Lower leg skin (tissue), 4 donors: ENCODE measurements at regions not wholly inside any gene's neighbourhood (a gene's known extent, or its start where the extent isn't known, plus 50 kb on each side); places are given as distances from the start of the nearest gene placed in this dataset.
"Not testable (repeated sequence)": the region's sequence is repeated elsewhere in the genome, so short reads cannot be mapped to it uniquely, and the experiment has no call there.

ENCODE experiments used
- DNase-seq, 2 donors: peaks; one replicate each; pipeline ENCODE4 v3.0.0-alpha.2; 2019; ENCODE audit warnings: low spot score in 2 of 2
- H3K4me3 ChIP-seq: fragments of 200-600 bp; sonication (generic); 2 replicates; pipeline ENCODE4 v1.5.1; 2017; ENCODE audit warnings: mild to moderate bottlenecking, low read depth; ENCODE audit not compliant: poor library complexity, severe bottlenecking
- POLR2A ChIP-seq, 2 donors: fragments of 450-650 bp; IDR thresholded peaks; one replicate each; pipeline ENCODE4 v1.6.1; 2016 to 2017; ENCODE audit warnings: antibody characterized with exemption in 2 of 2, mild to moderate bottlenecking in 1 of 2, moderate library complexity in 1 of 2
- WGBS, 2 donors: methylation state at CpG; one replicate each; pipeline ENCODE4 v1.1.5; 2018; 5-methylcytosine and 5-hydroxymethylcytosine counted together
- intact Hi-C: fragments of 100-400 bp; cut with DNase I; formaldehyde crosslinking; loops from one replicate; pipeline ENCODE4 v1.15.0; 2023; ENCODE audit warnings: low total_unique reads
- TF ChIP-seq, protein P1 (sequence below), 3 donors: fragments of 450-650 bp; IDR thresholded peaks; one replicate each; pipeline ENCODE4 v1.5.1; 2016; ENCODE audit warnings: antibody characterized with exemption in 3 of 3, mild to moderate bottlenecking in 3 of 3, moderate library complexity in 2 of 3

- 79 to 82% methylated on average over 7 of the region's 7 CpGs for WGBS, 2 donors
- TF ChIP-seq, protein P1, sequence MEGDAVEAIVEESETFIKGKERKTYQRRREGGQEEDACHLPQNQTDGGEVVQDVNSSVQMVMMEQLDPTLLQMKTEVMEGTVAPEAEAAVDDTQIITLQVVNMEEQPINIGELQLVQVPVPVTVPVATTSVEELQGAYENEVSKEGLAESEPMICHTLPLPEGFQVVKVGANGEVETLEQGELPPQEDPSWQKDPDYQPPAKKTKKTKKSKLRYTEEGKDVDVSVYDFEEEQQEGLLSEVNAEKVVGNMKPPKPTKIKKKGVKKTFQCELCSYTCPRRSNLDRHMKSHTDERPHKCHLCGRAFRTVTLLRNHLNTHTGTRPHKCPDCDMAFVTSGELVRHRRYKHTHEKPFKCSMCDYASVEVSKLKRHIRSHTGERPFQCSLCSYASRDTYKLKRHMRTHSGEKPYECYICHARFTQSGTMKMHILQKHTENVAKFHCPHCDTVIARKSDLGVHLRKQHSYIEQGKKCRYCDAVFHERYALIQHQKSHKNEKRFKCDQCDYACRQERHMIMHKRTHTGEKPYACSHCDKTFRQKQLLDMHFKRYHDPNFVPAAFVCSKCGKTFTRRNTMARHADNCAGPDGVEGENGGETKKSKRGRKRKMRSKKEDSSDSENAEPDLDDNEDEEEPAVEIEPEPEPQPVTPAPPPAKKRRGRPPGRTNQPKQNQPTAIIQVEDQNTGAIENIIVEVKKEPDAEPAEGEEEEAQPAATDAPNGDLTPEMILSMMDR (IDR thresholded peaks at IDR 0.05) = no peak
- TF ChIP-seq POLR2A (IDR thresholded peaks at IDR 0.05) = no peak
- no peak for DNase-seq
- intact Hi-C loops = no loop called here
- H3K4me3 ChIP-seq = no peak overlapping the region
These were observed 79.2 kb downstream of the C9orf152 start for GRCh38 chr9:110128664-110129329.

- DNase-seq = no peak
- intact Hi-C loops = no loop called here
- no peak overlapping the region for H3K4me3 ChIP-seq
- WGBS, 2 donors = 82 to 88% methylated on average over 1 of the region's 1 CpG
- TF ChIP-seq, protein P1 (IDR thresholded peaks at IDR 0.05) = no peak
- TF ChIP-seq POLR2A (IDR thresholded peaks at IDR 0.05) = no peak
These were observed 78.5 kb downstream of the C9orf152 start for GRCh38 chr9:110129425-110129824.

DNA sequence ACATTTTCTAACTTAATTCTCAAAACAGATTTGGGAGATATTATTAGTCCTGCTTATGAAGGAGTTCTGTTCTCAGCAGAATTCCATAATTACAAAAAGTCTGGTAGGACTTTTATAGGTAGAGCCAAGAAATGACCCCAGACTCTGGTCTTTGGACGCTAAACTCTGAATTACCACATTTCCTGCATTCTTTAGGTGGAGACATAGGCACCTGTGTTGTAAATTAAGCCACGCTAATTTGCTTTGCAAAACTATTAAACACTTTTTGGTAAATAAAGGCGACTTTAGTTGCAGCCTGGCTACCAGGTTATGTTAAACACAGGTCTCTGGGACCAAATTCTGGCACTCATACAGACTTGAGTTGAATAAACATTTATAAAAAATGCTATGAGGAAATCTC lies 77.7 kb downstream of the C9orf152 start:
- DNase-seq = no peak
- 82 to 89% methylated on average over 3 of the region's 3 CpGs for WGBS, 2 donors
- TF ChIP-seq POLR2A (IDR thresholded peaks at IDR 0.05) = no peak
- TF ChIP-seq, protein P1 (IDR thresholded peaks at IDR 0.05) = no peak
- no peak overlapping the region for H3K4me3 ChIP-seq
- intact Hi-C loops = no loop called here

DNA sequence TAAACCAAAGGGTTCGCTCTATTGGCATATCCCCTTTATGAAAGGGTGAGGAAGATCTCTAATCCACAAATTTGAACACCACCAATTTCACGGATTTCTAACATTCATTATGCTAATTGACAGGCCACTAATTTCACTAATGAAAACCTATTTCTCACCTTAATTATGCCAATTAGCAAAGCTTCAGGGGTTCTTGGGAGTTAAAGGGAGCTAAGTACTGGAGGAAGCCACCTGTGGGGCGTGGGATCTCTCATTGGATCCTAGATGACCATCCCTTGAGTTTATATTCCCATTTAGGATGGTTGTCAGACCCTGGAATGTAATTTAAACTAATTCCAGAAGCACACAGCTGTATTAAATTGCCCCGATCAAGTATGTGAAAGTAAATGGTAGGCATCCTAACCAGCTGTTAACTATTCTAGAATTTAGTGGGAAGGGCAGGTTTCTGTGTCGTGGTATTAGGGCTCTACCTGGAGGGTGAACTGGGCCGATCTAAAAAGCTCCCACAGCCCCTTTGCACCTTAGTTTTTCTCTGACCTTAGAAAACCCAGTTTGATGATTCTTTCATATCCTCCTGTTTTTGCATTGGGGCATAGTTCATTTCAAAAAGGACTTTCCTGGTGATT lies 77.1 kb downstream of the C9orf152 start:
- no peak for DNase-seq
- H3K4me3 ChIP-seq = no peak overlapping the region
- intact Hi-C loops = no loop called here
- WGBS, 2 donors = 85 to 87% methylated on average over 6 of the region's 6 CpGs
- no peak for TF ChIP-seq POLR2A (IDR thresholded peaks at IDR 0.05)
- TF ChIP-seq, protein P1 (IDR thresholded peaks at IDR 0.05) = no peak

GRCh38 chr9:110131499-110131898 lies 76.5 kb downstream of the C9orf152 start:
- no peak overlapping the region for H3K4me3 ChIP-seq
- no peak for DNase-seq
- intact Hi-C loops = no loop called here
- 82 to 90% methylated on average over 2 of the region's 2 CpGs for WGBS, 2 donors
- TF ChIP-seq, protein P1 (IDR thresholded peaks at IDR 0.05) = no peak
- no peak for TF ChIP-seq POLR2A (IDR thresholded peaks at IDR 0.05)

DNA sequence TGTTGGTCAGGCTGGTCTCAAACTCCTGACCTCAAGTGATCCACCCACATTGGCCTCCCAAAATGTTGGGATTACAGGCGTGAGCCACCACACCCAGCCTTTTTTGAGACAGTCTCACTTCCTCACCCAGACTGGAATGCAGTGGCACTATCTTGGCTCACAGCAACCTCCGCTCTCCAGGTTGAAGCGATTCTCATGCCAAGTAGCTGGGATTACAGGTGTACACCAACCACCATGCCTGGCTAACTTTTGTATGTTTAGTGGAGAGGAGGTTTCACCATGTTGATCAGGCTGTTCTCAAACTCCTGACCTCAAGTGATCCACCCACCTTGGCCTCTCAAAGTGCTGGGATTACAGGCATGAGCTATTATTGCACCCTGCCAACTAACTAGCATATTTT lies 75.4 kb downstream of the C9orf152 start:
- intact Hi-C loops, H3K4me3 ChIP-seq, DNase-seq: not testable (repeated sequence)
- WGBS, 2 donors = 76 to 91% methylated on average over 3 of the region's 3 CpGs
